IMR-90 (cell line): ENCODE measurements at regions not wholly inside any gene's neighbourhood (a gene's known extent, or its start where the extent isn't known, plus 50 kb on each side); places are given as distances from the start of the nearest gene placed in this dataset.

Experiments used
- ATAC-seq: fragments of 200-7000 bp; cut with Tn5 transposase; 2 replicates; pipeline ENCODE4 v1.9.1; 2020; ENCODE audit warnings: low read depth, mild to moderate bottlenecking, moderate library complexity
- BruUV-seq: library from RNA; stranded (reverse); fragments of 400-500 nt; replicated peaks from 2 replicates; lab custom pipeline; 2021; lab: Mats Ljungman, UMichigan
- CTCF ChIA-PET: fragments of 300-600 bp; formaldehyde crosslinking; extraction: SDS; loops from one replicate; lab custom pipeline; 2021; ENCODE audit warnings: antibody characterized with exemption; lab: Yijun Ruan, JAX
- POLR2A ChIA-PET: fragments of 300-600 bp; sonication (Branson Sonifier 250); formaldehyde crosslinking; loops from one replicate; lab custom pipeline; 2022; ENCODE audit warnings: antibody characterized with exemption; ENCODE audit not compliant: unreplicated experiment; lab: Charles Lee
- DNase-seq: peaks from one replicate; pipeline ENCODE4 v3.0.0; 2013
- H2AFZ ChIP-seq: replicated peaks from 2 replicates; pipeline ENCODE3; 2013; ENCODE audit warnings: low read length, mild to moderate bottlenecking; ENCODE audit not compliant: poor library complexity
- H2AK5ac ChIP-seq: 2 replicates; pipeline ENCODE4 v1.6.1; 2013; ENCODE audit warnings: low read depth, low read length, inconsistent platforms
- H2AK9ac ChIP-seq: replicated peaks from 2 replicates; pipeline ENCODE3; 2013; ENCODE audit warnings: mild to moderate bottlenecking, low read depth, low read length, moderate library complexity; ENCODE audit not compliant: poor library complexity
- H2BK120ac ChIP-seq: 2 replicates; pipeline ENCODE4 v1.6.1; 2013; ENCODE audit warnings: low read depth, low read length, inconsistent platforms
- H2BK15ac ChIP-seq: 3 replicates; pipeline ENCODE4 v1.6.1; 2013; ENCODE audit warnings: low read depth, low read length, inconsistent platforms
- H2BK20ac ChIP-seq: 2 replicates; pipeline ENCODE4 v1.6.1; 2013; ENCODE audit warnings: low read depth, mild to moderate bottlenecking, inconsistent platforms, low read length, moderate library complexity
- H2BK5ac ChIP-seq: 2 replicates; pipeline ENCODE4 v1.6.1; 2013; ENCODE audit warnings: mild to moderate bottlenecking, low read depth, low read length, inconsistent platforms; ENCODE audit not compliant: poor library complexity, severe bottlenecking
- H3K14ac ChIP-seq: replicated peaks from 2 replicates; pipeline ENCODE4 v1.6.1; 2013; ENCODE audit warnings: low read depth, low read length, inconsistent platforms
- H3K18ac ChIP-seq: 2 replicates; pipeline ENCODE4 v1.6.1; 2013; ENCODE audit warnings: low read depth, low read length, control low read depth
- H3K23ac ChIP-seq: 2 replicates; pipeline ENCODE4 v1.6.1; 2013; ENCODE audit warnings: low read depth, low read length, inconsistent platforms
- H3K27ac ChIP-seq: 2 replicates; pipeline ENCODE4 v1.5.1; 2013; ENCODE audit warnings: mild to moderate bottlenecking, control low read depth, low read length; ENCODE audit not compliant: insufficient read depth
- H3K27me3 ChIP-seq: 2 replicates; pipeline ENCODE4 v1.6.1; 2013; ENCODE audit warnings: low read length; ENCODE audit not compliant: control insufficient read depth, insufficient read depth
- H3K36me3 ChIP-seq: 2 replicates; pipeline ENCODE4 v1.6.1; 2013; ENCODE audit warnings: low read length, mixed read lengths; ENCODE audit not compliant: control insufficient read depth, insufficient read depth
- H3K4ac ChIP-seq: 2 replicates; pipeline ENCODE4 v1.6.1; 2013; ENCODE audit warnings: low read depth, low read length, inconsistent platforms
- H3K4me1 ChIP-seq: 2 replicates; pipeline ENCODE4 v1.6.1; 2013; ENCODE audit warnings: low read length, mixed read lengths; ENCODE audit not compliant: control insufficient read depth, insufficient read depth
- H3K4me2 ChIP-seq: 2 replicates; pipeline ENCODE4 v1.6.1; 2013; ENCODE audit warnings: low read depth, mild to moderate bottlenecking, control low read depth, low read length, moderate library complexity
- H3K4me3 ChIP-seq: 2 replicates; pipeline ENCODE4 v1.5.1; 2013; ENCODE audit warnings: low read depth, mild to moderate bottlenecking, control low read depth, low read length, moderate library complexity; ENCODE audit not compliant: insufficient read depth
- H3K56ac ChIP-seq: 2 replicates; pipeline ENCODE4 v1.6.1; 2013; ENCODE audit warnings: low read length, inconsistent platforms; ENCODE audit not compliant: insufficient read depth; ENCODE audit errors: extremely low read depth
- H3K79me1 ChIP-seq, 2 experiments: 2 replicates each; pipeline ENCODE4 v1.6.1; 2013; ENCODE audit warnings: low read length in 2 of 2, inconsistent platforms in 1 of 2, low read depth in 1 of 2
- H3K9ac ChIP-seq: 2 replicates; pipeline ENCODE4 v1.6.1; 2013; ENCODE audit warnings: low read depth, low read length, control low read depth
- H3K9me1 ChIP-seq: 2 replicates; pipeline ENCODE4 v1.6.1; 2013; ENCODE audit warnings: low read length, inconsistent platforms; ENCODE audit not compliant: insufficient read depth
- H3K9me3 ChIP-seq: 2 replicates; pipeline ENCODE4 v1.6.1; 2013; ENCODE audit warnings: low read length; ENCODE audit not compliant: control insufficient read depth, insufficient read depth
- H4K20me1 ChIP-seq: 2 replicates; pipeline ENCODE4 v1.6.1; 2013; ENCODE audit warnings: low read length, inconsistent platforms; ENCODE audit not compliant: insufficient read depth
- H4K5ac ChIP-seq: 2 replicates; pipeline ENCODE4 v1.6.1; 2013; ENCODE audit warnings: mild to moderate bottlenecking, low read depth, low read length, control low read depth
- H4K8ac ChIP-seq, 2 experiments: 2 replicates each; pipeline ENCODE4 v1.6.1; 2013; ENCODE audit warnings: low read depth in 2 of 2, low read length in 2 of 2, control low read depth in 1 of 2, inconsistent platforms in 1 of 2
- H4K91ac ChIP-seq: 2 replicates; pipeline ENCODE4 v1.6.1; 2013; ENCODE audit warnings: low read depth, low read length, inconsistent platforms; ENCODE audit not compliant: insufficient read depth
- BHLHE40 ChIP-seq: fragments of 150-350 bp; IDR thresholded peaks from 2 replicates; pipeline ENCODE4 v1.6.1; 2016; ENCODE audit warnings: mild to moderate bottlenecking, low read depth, low read length
- CTCF ChIP-seq: conservative IDR thresholded peaks from 2 replicates; pipeline ENCODE4 v1.5.1; 2012; ENCODE audit warnings: mild to moderate bottlenecking, low read depth, low read length, improper control_type of control experiment
- FOS ChIP-seq: fragments of 150-350 bp; IDR thresholded peaks from 2 replicates; pipeline ENCODE4 v1.6.1; 2016; ENCODE audit warnings: low read depth, low read length
- MAZ ChIP-seq: IDR thresholded peaks from 2 replicates; pipeline ENCODE4 v1.6.1; 2012; ENCODE audit warnings: low read depth, mild to moderate bottlenecking, low read length, improper control_type of control experiment, moderate library complexity, borderline replicate concordance
- RCOR1 ChIP-seq: IDR thresholded peaks from 2 replicates; pipeline ENCODE4 v1.6.1; 2012; ENCODE audit warnings: mild to moderate bottlenecking, low read length, improper control_type of control experiment; ENCODE audit not compliant: insufficient replicate concordance
- WGBS, 2 experiments: methylation state at CpG; one replicate each; pipeline versions ENCODE4 v1.1.5 to v1.1.7; 2013; ENCODE audit warnings: missing lambda C conversion rate in 2 of 2; ENCODE audit not compliant: insufficient read length in 1 of 2; ENCODE audit errors: extremely low coverage in 2 of 2; 5-methylcytosine and 5-hydroxymethylcytosine counted together
- dilution Hi-C: fragments of 300-500 bp; cut with HindIII; formaldehyde crosslinking; loops from one replicate; pipeline ENCODE4 v1.14.3; 2018; ENCODE audit warnings: low sequenced_read_pairs; ENCODE audit not compliant: unreplicated experiment
- in situ Hi-C: fragments of 300-500 bp; cut with MboI; formaldehyde crosslinking; loops from 3 replicates; pipeline ENCODE4 v1.14.3; 2019; ENCODE audit warnings: low sequenced_read_pairs, inconsistent platforms, mixed read lengths
- intact Hi-C: fragments of 100-400 bp; cut with micrococcal nuclease; formaldehyde crosslinking; loops from 2 replicates; pipeline ENCODE4 v1.10.0; 2022

DNA sequence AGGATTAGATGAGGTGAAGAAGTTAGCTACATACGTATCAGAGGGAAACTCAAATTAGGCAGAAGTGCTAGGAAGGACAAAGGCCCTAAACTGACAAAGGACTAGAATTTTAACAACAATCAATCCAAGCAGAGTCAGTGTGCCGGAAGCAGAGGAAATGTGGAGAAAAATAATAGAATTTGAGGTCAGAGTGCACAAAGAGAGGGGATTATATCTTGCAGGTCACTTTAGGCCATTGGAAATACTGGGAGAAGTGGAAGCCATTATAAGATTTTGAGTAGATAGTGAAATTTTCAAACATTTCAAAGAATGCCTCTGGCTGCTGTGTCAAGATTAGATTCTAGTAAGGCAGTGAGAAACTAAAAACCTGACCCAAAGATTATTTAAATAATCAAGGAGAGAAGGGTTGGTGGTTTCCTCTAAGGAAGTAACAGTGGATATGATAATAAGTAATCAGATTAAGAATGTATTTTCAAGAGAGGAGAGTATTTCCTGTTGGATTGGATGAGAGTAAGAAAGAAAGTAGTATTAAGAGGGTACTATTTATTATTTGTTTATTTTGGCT is 889.2 kb upstream of the NCAM2 start:
- H2BK15ac ChIP-seq = no peak overlapping the region
- POLR2A ChIA-PET = no interaction called here
- no peaks in the 10 kb centered on the region for H3K36me3 ChIP-seq
- no peak overlapping the region for H3K4me3 ChIP-seq
- H4K8ac ChIP-seq = no peak overlapping the region
- no CpG with 5 or more reads among the region's 2 CpGs for WGBS, 2 experiments
- TF ChIP-seq RCOR1 = no peak
- no peak for TF ChIP-seq BHLHE40
- no peak for TF ChIP-seq MAZ
- TF ChIP-seq FOS = no peak
- TF ChIP-seq CTCF = no peak
- H2AFZ ChIP-seq = no peak overlapping the region
- no TSS peak for BruUV-seq
- H2BK120ac ChIP-seq = no peak overlapping the region
- no peak overlapping the region for H4K91ac ChIP-seq
- H3K4ac ChIP-seq = no peak overlapping the region
- no peak overlapping the region for H3K56ac ChIP-seq
- H3K14ac ChIP-seq = no peak overlapping the region
- CTCF ChIA-PET = no interaction called here
- H3K9ac ChIP-seq = no peak overlapping the region
- ATAC-seq (no peak), DNase-seq (no peak)
- dilution Hi-C loops = no loop called here
- no peak overlapping the region for H2AK5ac ChIP-seq
- H4K20me1 ChIP-seq = no peaks in the 10 kb centered on the region
- no peak overlapping the region for H3K18ac ChIP-seq
- no peak overlapping the region for H3K23ac ChIP-seq
- intact Hi-C loops = no loop called here
- in situ Hi-C loops = no loop called here
- H3K79me1 ChIP-seq = no peaks in the 10 kb centered on the region
- H2BK5ac ChIP-seq = no peak overlapping the region
- H3K4me1 ChIP-seq = no peaks in the 10 kb centered on the region
- H3K9me3 ChIP-seq = peaks cover 5% of the 10 kb centered on the region
- no peak overlapping the region for H2BK20ac ChIP-seq
- H3K9me1 ChIP-seq = no peaks in the 10 kb centered on the region
- H3K27ac ChIP-seq = no peak overlapping the region
- no peak overlapping the region for H4K5ac ChIP-seq
- H3K27me3 ChIP-seq = no peaks in the 10 kb centered on the region
- no peak overlapping the region for H2AK9ac ChIP-seq
- no peak overlapping the region for H3K4me2 ChIP-seq
